ENCODE measurements at regions not wholly inside any gene's neighbourhood (a gene's known extent, or its start where the extent isn't known, plus 50 kb on each side); places are given as distances from the start of the nearest gene placed in this dataset.

- BruUV-seq (replicated peaks): no TSS peak
- intact Hi-C loops (cut with micrococcal nuclease; ENCODE audit: unreplicated experiment): no loop called here
- Histone ChIP-seq H2AFZ (no peak overlapping the region; the same call in 1 of the 2 replicates), H4K20me1 (ENCODE audit: insufficient read depth) (no peaks in the 10 kb centered on the region), H3K4me1 (replicated peaks; ENCODE audit: insufficient read depth) (no peaks in the 10 kb centered on the region), H3K27me3 (ENCODE audit: insufficient read depth, low read depth) (no peaks in the 10 kb centered on the region), H3K9me2 (ENCODE audit: insufficient read depth) (no peaks in the 10 kb centered on the region), H3K79me2 (ENCODE audit: low read depth) (no peaks in the 10 kb centered on the region), H3F3A (ENCODE audit: insufficient read depth, low read depth) (no peaks in the 10 kb centered on the region), H3K27ac (no peak overlapping the region), H3K36me3 (ENCODE audit: low read depth) (no peaks in the 10 kb centered on the region), H3K4me3 (no peak overlapping the region), H3K9me3 (ENCODE audit: insufficient read depth, low read depth) (0 out of 2 replicates have a peak, but pooled peaks cover 3% of the 10 kb centered on the region), H3K4me2 (no peak overlapping the region)
- TF ChIP-seq EZH2 (IDR thresholded peaks at IDR 0.05; ENCODE audit: low read depth) (no peak), CTCF (conservative IDR thresholded peaks at IDR 0.05) (no peak)
- DNase-seq: no peak
- ChIA-PET POLR2A (ENCODE audit: unreplicated experiment) (no interaction called here), CTCF (no interaction called here)
These were observed 152.2 kb upstream of the LMO4 start for GRCh38 chr1:87176514-87176913.

GRCh38 chr1:87178441-87178840 lies 150.2 kb upstream of the LMO4 start:
- no peak overlapping the region for H3K27ac ChIP-seq
- intact Hi-C loops (cut with micrococcal nuclease; ENCODE audit: unreplicated experiment): no loop called here
- H3K4me3 ChIP-seq: no peak overlapping the region
- H3F3A ChIP-seq (ENCODE audit: insufficient read depth, low read depth): no peaks in the 10 kb centered on the region
- BruUV-seq (replicated peaks): no TSS peak
- H3K79me2 ChIP-seq (ENCODE audit: low read depth): no peaks in the 10 kb centered on the region
- no peaks in the 10 kb centered on the region for H3K27me3 ChIP-seq (ENCODE audit: insufficient read depth, low read depth)
- no peak for TF ChIP-seq CTCF (conservative IDR thresholded peaks at IDR 0.05)
- no peak for TF ChIP-seq EZH2 (IDR thresholded peaks at IDR 0.05; ENCODE audit: low read depth)
- POLR2A ChIA-PET (ENCODE audit: unreplicated experiment): no interaction called here
- H2AFZ ChIP-seq: no peak overlapping the region
- CTCF ChIA-PET: no interaction called here
- 0 out of 2 replicates have a peak, but pooled peaks cover 3% of the 10 kb centered on the region for H3K9me3 ChIP-seq (ENCODE audit: insufficient read depth, low read depth)
- DNase-seq: no peak
- H4K20me1 ChIP-seq (ENCODE audit: insufficient read depth): no peaks in the 10 kb centered on the region
- H3K36me3 ChIP-seq (ENCODE audit: low read depth): no peaks in the 10 kb centered on the region
- peaks cover 14% of the 10 kb centered on the region for H3K4me1 ChIP-seq (replicated peaks; ENCODE audit: insufficient read depth)
- no peaks in the 10 kb centered on the region for H3K9me2 ChIP-seq (ENCODE audit: insufficient read depth)
- H3K4me2 ChIP-seq: no peak overlapping the region

GRCh38 chr1:87179076-87179810 lies 149.4 kb upstream of the LMO4 start:
- no peak overlapping the region for H3K27ac ChIP-seq
- H3K36me3 ChIP-seq (ENCODE audit: low read depth): no peaks in the 10 kb centered on the region
- no TSS peak for BruUV-seq (replicated peaks)
- no peak overlapping the region for H3K4me2 ChIP-seq
- DNase-seq: no peak
- H3K4me1 ChIP-seq (replicated peaks; ENCODE audit: insufficient read depth): peaks cover 14% of the 10 kb centered on the region
- ChIA-PET POLR2A (ENCODE audit: unreplicated experiment) (no interaction called here), CTCF (no interaction called here)
- intact Hi-C loops (cut with micrococcal nuclease; ENCODE audit: unreplicated experiment): no loop called here
- TF ChIP-seq EZH2 (IDR thresholded peaks at IDR 0.05; ENCODE audit: low read depth): no peak
- TF ChIP-seq CTCF (conservative IDR thresholded peaks at IDR 0.05): no peak
- no peaks in the 10 kb centered on the region for H3F3A ChIP-seq (ENCODE audit: insufficient read depth, low read depth)
- H4K20me1 ChIP-seq (ENCODE audit: insufficient read depth): no peaks in the 10 kb centered on the region
- H3K27me3 ChIP-seq (ENCODE audit: insufficient read depth, low read depth): no peaks in the 10 kb centered on the region
- no peaks in the 10 kb centered on the region for H3K79me2 ChIP-seq (ENCODE audit: low read depth)
- H3K4me3 ChIP-seq: no peak overlapping the region
- H3K9me3 ChIP-seq (ENCODE audit: insufficient read depth, low read depth): 0 out of 2 replicates have a peak, but pooled peaks cover 3% of the 10 kb centered on the region
- no peaks in the 10 kb centered on the region for H3K9me2 ChIP-seq (ENCODE audit: insufficient read depth)
- H2AFZ ChIP-seq: no peak overlapping the region
